Lung (tissue), 11 donors: ENCODE measurements at regions not wholly inside any gene's neighbourhood (a gene's known extent, or its start where the extent isn't known, plus 50 kb on each side); places are given as distances from the start of the nearest gene placed in this dataset.
"Not testable (repeated sequence)": the region's sequence is repeated elsewhere in the genome, so short reads cannot be mapped to it uniquely, and the experiment has no call there.

Experiments
- ATAC-seq: fragments of 200-7000 bp; cut with Tn5 transposase; one replicate; pipeline ENCODE4 v1.9.1; 2020; ENCODE audit warnings: moderate number of reproducible peaks; ENCODE audit not compliant: insufficient read depth, low FRiP score
- DNase-seq, 3 donors: peaks; one replicate each; pipeline ENCODE4 v3.0.0-alpha.2; 2013 to 2017
- H3K27ac ChIP-seq, 2 donors: one replicate each; pipeline ENCODE4 v1.5.1; 2013; ENCODE audit warnings: mild to moderate bottlenecking in 2 of 2, moderate library complexity in 2 of 2, control low read depth in 1 of 2, inconsistent platforms in 1 of 2, low read depth in 1 of 2, low read length in 1 of 2
- H3K27me3 ChIP-seq, 3 donors: one replicate each; pipeline ENCODE4 v1.5.1; 2013; ENCODE audit warnings: low read length in 2 of 3; ENCODE audit not compliant: control insufficient read depth in 3 of 3, insufficient read depth in 3 of 3
- H3K36me3 ChIP-seq, 4 donors: one replicate each; pipeline ENCODE4 v1.5.1; 2013; ENCODE audit warnings: low read length in 4 of 4, mild to moderate bottlenecking in 1 of 4, moderate library complexity in 1 of 4; ENCODE audit not compliant: control insufficient read depth in 4 of 4, insufficient read depth in 4 of 4
- H3K4me1 ChIP-seq, 5 donors: one replicate each; pipeline ENCODE4 v1.5.1; 2013; ENCODE audit warnings: low read length in 5 of 5, mild to moderate bottlenecking in 2 of 5, moderate library complexity in 1 of 5; ENCODE audit not compliant: control insufficient read depth in 5 of 5, insufficient read depth in 5 of 5
- H3K4me3 ChIP-seq: one replicate; pipeline ENCODE4 v1.5.1; 2013; ENCODE audit warnings: mild to moderate bottlenecking, control low read depth, moderate library complexity
- H3K9ac ChIP-seq, 2 donors: one replicate each; pipeline ENCODE4 v1.5.1; 2013; ENCODE audit warnings: low read length in 2 of 2, control low read depth in 1 of 2; ENCODE audit not compliant: insufficient read depth in 1 of 2
- H3K9me3 ChIP-seq, 4 donors: one replicate each; pipeline ENCODE4 v1.5.1; 2013; ENCODE audit warnings: low read length in 3 of 4, mild to moderate bottlenecking in 1 of 4, moderate library complexity in 1 of 4; ENCODE audit not compliant: control insufficient read depth in 4 of 4, insufficient read depth in 3 of 4
- CTCF ChIP-seq: IDR thresholded peaks from 2 replicates; pipeline ENCODE4 v1.5.1; 2012; ENCODE audit warnings: mild to moderate bottlenecking; ENCODE audit errors: control extremely low read depth, extremely low read depth
- WGBS, 2 donors: extraction: QIAGEN DNeasy Blood & Tissue Kit; methylation state at CpG; one replicate each; pipeline ENCODE4 v1.1.7; 2013; 5-methylcytosine and 5-hydroxymethylcytosine counted together
- donor health status: control.
- donor health status: control.
- donor health status: Bipolar disorder and iron deficiency.
- donor health status: healthy.
- donor health status: DM: yes; HTN: yes; CAD: no.

GRCh38 chr3:178206521-178206920 lies 329.7 kb upstream of the KCNMB2 start:
- WGBS, 2 donors, result 95% methylated on average over 3 of the region's 3 CpGs
- H3K27ac ChIP-seq, result no peak overlapping the region
- H3K36me3 ChIP-seq, result no peaks in the 10 kb centered on the region
- no peak for TF ChIP-seq CTCF
- no peaks in the 10 kb centered on the region for H3K9me3 ChIP-seq
- H3K4me3 ChIP-seq, result no peak overlapping the region
- DNase-seq, result no peak
- ATAC-seq, result no peak
- H3K27me3 ChIP-seq, result no peaks in the 10 kb centered on the region
- no peak overlapping the region for H3K9ac ChIP-seq
- H3K4me1 ChIP-seq, result peaks cover 0 to 5% (median 0%) of the 10 kb centered on the region in 5 donors

- 84 to 92% methylated on average over 2 of the region's 2 CpGs for WGBS, 2 donors
These were observed 329.1 kb upstream of the KCNMB2 start for GRCh38 chr3:178207161-178207560.

GRCh38 chr3:178207627-178208026 lies 328.6 kb upstream of the KCNMB2 start:
- 89 to 93% methylated on average over 9 of the region's 9 CpGs for WGBS, 2 donors
- H3K9me3 ChIP-seq, H3K27ac ChIP-seq, DNase-seq, H3K4me1 ChIP-seq, H3K9ac ChIP-seq, H3K27me3 ChIP-seq, H3K4me3 ChIP-seq, ATAC-seq, H3K36me3 ChIP-seq: not testable (repeated sequence)

More at GRCh38 chr3:178207161-178207560, 329.1 kb upstream of the KCNMB2 start:
- not testable (repeated sequence) for H3K4me3 ChIP-seq, H3K9me3 ChIP-seq, H3K4me1 ChIP-seq, H3K27ac ChIP-seq, H3K27me3 ChIP-seq, ATAC-seq, DNase-seq, H3K36me3 ChIP-seq, H3K9ac ChIP-seq

- not testable (repeated sequence) for H3K36me3 ChIP-seq, H3K9me3 ChIP-seq, H3K27ac ChIP-seq, ATAC-seq, DNase-seq, H3K4me3 ChIP-seq, H3K4me1 ChIP-seq, H3K9ac ChIP-seq, H3K27me3 ChIP-seq
- 96 to 100% methylated on average over 1 of the region's 1 CpG for WGBS, 2 donors
These were observed 327.1 kb upstream of the KCNMB2 start for GRCh38 chr3:178209116-178209515.

GRCh38 chr3:178209618-178210017 lies 326.6 kb upstream of the KCNMB2 start:
- H3K4me1 ChIP-seq, H3K9me3 ChIP-seq, H3K4me3 ChIP-seq, H3K9ac ChIP-seq, DNase-seq, ATAC-seq, H3K36me3 ChIP-seq, H3K27me3 ChIP-seq, H3K27ac ChIP-seq: not testable (repeated sequence)
- WGBS, 2 donors, result 94 to 96% methylated on average over 2 of the region's 2 CpGs

- H3K27ac ChIP-seq, H3K4me1 ChIP-seq, DNase-seq, H3K4me3 ChIP-seq, H3K27me3 ChIP-seq, H3K9me3 ChIP-seq, H3K9ac ChIP-seq, H3K36me3 ChIP-seq, ATAC-seq: not testable (repeated sequence)
- WGBS, 2 donors, result 78 to 89% methylated on average over 1 of the region's 1 CpG
These were observed 325.1 kb upstream of the KCNMB2 start for GRCh38 chr3:178211086-178211485.
